ENCODE measurements at regions not wholly inside any gene's neighbourhood (a gene's known extent, or its start where the extent isn't known, plus 50 kb on each side); places are given as distances from the start of the nearest gene placed in this dataset.
"Not testable (repeated sequence)": the region's sequence is repeated elsewhere in the genome, so short reads cannot be mapped to it uniquely, and the experiment has no call there.

- Histone ChIP-seq H3K9ac (no peak overlapping the region), H4K20me1 (ENCODE audit: low read depth) (no peaks in the 10 kb centered on the region), H3K27me3 (no peaks in the 10 kb centered on the region), H3K4me2 (no peak overlapping the region), H3K9me3 (ENCODE audit: low read depth) (no peaks in the 10 kb centered on the region), H3K4me3 (no peak overlapping the region), H3K79me2 (ENCODE audit: low read depth) (no peaks in the 10 kb centered on the region), H3K36me3 (no peaks in the 10 kb centered on the region), H3K4me1 (no peaks in the 10 kb centered on the region), H3K27ac (no peak overlapping the region), H3F3A (ENCODE audit: low read depth) (no peaks in the 10 kb centered on the region), H2AFZ (replicated peaks) (no peak overlapping the region)
- TF ChIP-seq, protein P1, sequence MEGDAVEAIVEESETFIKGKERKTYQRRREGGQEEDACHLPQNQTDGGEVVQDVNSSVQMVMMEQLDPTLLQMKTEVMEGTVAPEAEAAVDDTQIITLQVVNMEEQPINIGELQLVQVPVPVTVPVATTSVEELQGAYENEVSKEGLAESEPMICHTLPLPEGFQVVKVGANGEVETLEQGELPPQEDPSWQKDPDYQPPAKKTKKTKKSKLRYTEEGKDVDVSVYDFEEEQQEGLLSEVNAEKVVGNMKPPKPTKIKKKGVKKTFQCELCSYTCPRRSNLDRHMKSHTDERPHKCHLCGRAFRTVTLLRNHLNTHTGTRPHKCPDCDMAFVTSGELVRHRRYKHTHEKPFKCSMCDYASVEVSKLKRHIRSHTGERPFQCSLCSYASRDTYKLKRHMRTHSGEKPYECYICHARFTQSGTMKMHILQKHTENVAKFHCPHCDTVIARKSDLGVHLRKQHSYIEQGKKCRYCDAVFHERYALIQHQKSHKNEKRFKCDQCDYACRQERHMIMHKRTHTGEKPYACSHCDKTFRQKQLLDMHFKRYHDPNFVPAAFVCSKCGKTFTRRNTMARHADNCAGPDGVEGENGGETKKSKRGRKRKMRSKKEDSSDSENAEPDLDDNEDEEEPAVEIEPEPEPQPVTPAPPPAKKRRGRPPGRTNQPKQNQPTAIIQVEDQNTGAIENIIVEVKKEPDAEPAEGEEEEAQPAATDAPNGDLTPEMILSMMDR (IDR thresholded peaks at IDR 0.05): no peak
- no peak for TF ChIP-seq EZH2 (IDR thresholded peaks at IDR 0.05)
- TF ChIP-seq EZH2phosphoT487 (IDR thresholded peaks at IDR 0.05): no peak
- Mint-ChIP-seq H3K27ac (no peak overlapping the region), H3K4me3 (no peak overlapping the region), H3K9me3 (peaks cover 2% of the 10 kb centered on the region), H3K27me3 (ENCODE audit: insufficient read depth, low read depth) (no peaks in the 10 kb centered on the region), H3K36me3 (no peaks in the 10 kb centered on the region), H3K4me1 (peaks cover 4% of the 10 kb centered on the region)
- no peak for DNase-seq (ENCODE audit: low spot score)
These were observed 165.6 kb upstream of the IGF1 start for GRCh38 chr12:102645968-102646367.

- Mint-ChIP-seq H3K4me3 (no peak overlapping the region), H3K27ac (no peak overlapping the region), H3K4me1 (peaks cover 4% of the 10 kb centered on the region), H3K36me3 (no peaks in the 10 kb centered on the region), H3K9me3 (peaks cover 5% of the 10 kb centered on the region), H3K27me3 (ENCODE audit: insufficient read depth, low read depth) (no peaks in the 10 kb centered on the region)
- H3K4me1 ChIP-seq: no peaks in the 10 kb centered on the region
- DNase-seq (ENCODE audit: low spot score): no peak
- no peaks in the 10 kb centered on the region for H3K79me2 ChIP-seq (ENCODE audit: low read depth)
- H3F3A ChIP-seq (ENCODE audit: low read depth): no peaks in the 10 kb centered on the region
- no peak overlapping the region for H3K4me3 ChIP-seq
- H3K9ac ChIP-seq: no peak overlapping the region
- no peaks in the 10 kb centered on the region for H4K20me1 ChIP-seq (ENCODE audit: low read depth)
- H3K36me3 ChIP-seq: no peaks in the 10 kb centered on the region
- no peak overlapping the region for H3K4me2 ChIP-seq
- H3K27ac ChIP-seq: no peak overlapping the region
- no peak for TF ChIP-seq EZH2 (IDR thresholded peaks at IDR 0.05)
- TF ChIP-seq EZH2phosphoT487 (IDR thresholded peaks at IDR 0.05): no peak
- no peak overlapping the region for H2AFZ ChIP-seq (replicated peaks)
- no peaks in the 10 kb centered on the region for H3K9me3 ChIP-seq (ENCODE audit: low read depth)
- H3K27me3 ChIP-seq: no peaks in the 10 kb centered on the region
These were observed 163.7 kb upstream of the IGF1 start for GRCh38 chr12:102643879-102644575.

DNA sequence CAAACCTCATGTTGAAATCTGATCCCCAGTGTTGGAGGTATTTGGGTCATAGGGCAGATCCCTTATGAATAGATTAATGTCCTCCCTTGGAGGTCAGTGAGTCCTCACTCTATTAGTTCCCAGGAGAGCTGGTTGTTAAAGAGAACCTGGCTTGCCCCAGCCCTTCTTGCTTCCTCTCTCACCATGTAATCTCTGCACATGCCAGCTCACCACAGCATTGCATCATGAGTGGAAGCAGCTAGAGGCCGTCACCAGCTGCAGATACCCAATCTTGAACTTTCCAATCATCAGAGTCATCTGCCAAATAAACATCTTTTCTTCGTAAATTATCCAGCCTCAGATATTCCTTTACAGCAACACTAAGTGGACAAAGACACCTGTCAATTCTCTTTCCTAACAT lies 161.8 kb upstream of the IGF1 start:
- H3K27ac Mint-ChIP-seq: no peak overlapping the region
- no peaks in the 10 kb centered on the region for H3K27me3 Mint-ChIP-seq (ENCODE audit: insufficient read depth, low read depth)
- H2AFZ ChIP-seq (replicated peaks): no peak overlapping the region
- H3K36me3 ChIP-seq: no peaks in the 10 kb centered on the region
- no peak overlapping the region for H3K4me3 ChIP-seq
- peaks cover 5% of the 10 kb centered on the region for H3K9me3 Mint-ChIP-seq
- H3K9me3 ChIP-seq (ENCODE audit: low read depth): no peaks in the 10 kb centered on the region
- no peak overlapping the region for H3K4me3 Mint-ChIP-seq
- H3K27ac ChIP-seq: no peak overlapping the region
- no peak overlapping the region for H3K4me2 ChIP-seq
- no peaks in the 10 kb centered on the region for H4K20me1 ChIP-seq (ENCODE audit: low read depth)
- H3K9ac ChIP-seq: no peak overlapping the region
- no peaks in the 10 kb centered on the region for H3K27me3 ChIP-seq
- H3F3A ChIP-seq (ENCODE audit: low read depth): no peaks in the 10 kb centered on the region
- no peak for DNase-seq (ENCODE audit: low spot score)
- no peaks in the 10 kb centered on the region for H3K4me1 ChIP-seq
- no peaks in the 10 kb centered on the region for H3K36me3 Mint-ChIP-seq
- H3K79me2 ChIP-seq (ENCODE audit: low read depth): no peaks in the 10 kb centered on the region
- TF ChIP-seq, protein P1 (IDR thresholded peaks at IDR 0.05): no peak
- TF ChIP-seq EZH2phosphoT487 (IDR thresholded peaks at IDR 0.05) (no peak), EZH2 (IDR thresholded peaks at IDR 0.05) (no peak)
- peaks cover 4% of the 10 kb centered on the region for H3K4me1 Mint-ChIP-seq

- H3K4me3 Mint-ChIP-seq: not testable (repeated sequence)
These were observed 160.3 kb upstream of the IGF1 start for GRCh38 chr12:102640658-102641057.

More at GRCh38 chr12:102640658-102641057, 160.3 kb upstream of the IGF1 start:
- H3K27ac Mint-ChIP-seq; H2AFZ ChIP-seq (replicated peaks); DNase-seq (ENCODE audit: low spot score); H3K9ac ChIP-seq; H3K4me2 ChIP-seq; H3F3A ChIP-seq (ENCODE audit: low read depth); H3K4me3 ChIP-seq; H3K4me1 ChIP-seq; H3K9me3 Mint-ChIP-seq; H3K36me3 Mint-ChIP-seq; H3K9me3 ChIP-seq (ENCODE audit: low read depth); H3K79me2 ChIP-seq (ENCODE audit: low read depth); H3K27ac ChIP-seq; H3K27me3 ChIP-seq; H3K4me1 Mint-ChIP-seq; H4K20me1 ChIP-seq (ENCODE audit: low read depth); H3K27me3 Mint-ChIP-seq (ENCODE audit: insufficient read depth, low read depth); H3K36me3 ChIP-seq: not testable (repeated sequence)

Data from neural progenitor cell (in vitro differentiated cells).